Right ventricle myocardium superior (tissue), 1 donor: ENCODE measurements at regions not wholly inside any gene's neighbourhood (a gene's known extent, or its start where the extent isn't known, plus 50 kb on each side); places are given as distances from the start of the nearest gene placed in this dataset.
"Not testable (repeated sequence)": the region's sequence is repeated elsewhere in the genome, so short reads cannot be mapped to it uniquely, and the experiment has no call there.

Experiments used
- ATAC-seq: fragments of 200-7000 bp; cut with Tn5 transposase; one replicate; pipeline ENCODE4 v1.9.1; 2020; ENCODE audit warnings: mild to moderate bottlenecking; ENCODE audit not compliant: poor library complexity
- DNase-seq: peaks from one replicate; pipeline ENCODE4 v3.0.0-alpha.2; 2020
- intact Hi-C: fragments of 100-400 bp; cut with DNase I; formaldehyde crosslinking; loops from one replicate; pipeline ENCODE4 v1.11.2; 2022
- donor health status: DM: no; HTN: yes; CAD: no; lungs with severe emphysema.

GRCh38 chr5:110965773-110966581 lies 105.5 kb upstream of the TSLP start:
- DNase-seq = no peak
- no peak for ATAC-seq
- intact Hi-C loops = no loop called here

DNA sequence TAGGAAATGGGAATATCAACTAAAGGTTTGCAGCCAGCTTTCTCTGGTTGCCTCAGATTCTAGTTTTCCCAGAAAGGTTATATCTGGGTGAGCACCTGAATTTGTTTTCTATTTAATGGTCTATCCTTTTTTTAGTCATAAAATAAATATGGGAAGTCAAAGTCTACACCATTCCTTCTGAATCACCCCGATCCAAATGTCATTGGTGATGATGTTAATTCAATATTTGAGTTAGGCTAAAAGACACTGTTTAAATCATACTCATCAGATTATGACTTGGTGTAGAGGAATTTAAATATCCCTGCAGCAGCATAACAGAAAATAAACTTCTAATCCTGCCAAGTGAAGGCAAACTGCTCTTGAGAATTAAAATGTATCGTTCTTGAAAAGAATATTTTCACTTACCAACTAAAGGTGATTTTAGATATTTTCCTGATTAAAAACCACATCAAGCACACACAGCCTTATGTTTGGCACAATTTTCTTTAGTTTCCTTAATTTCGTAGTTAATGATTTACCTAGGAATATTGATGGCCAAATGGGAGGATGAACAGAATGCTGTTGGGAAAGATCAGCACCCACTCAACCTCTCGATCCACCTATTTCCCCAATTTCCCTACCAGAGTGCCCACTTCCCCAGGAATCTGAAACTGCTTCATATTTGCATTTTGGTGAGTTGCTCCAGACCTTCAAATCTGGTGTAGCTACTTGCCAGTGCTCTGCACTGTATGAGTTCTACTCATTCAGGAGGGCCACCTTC lies 103.1 kb upstream of the TSLP start:
- ATAC-seq (no peak), DNase-seq (no peak)
- intact Hi-C loops = no loop called here

DNA sequence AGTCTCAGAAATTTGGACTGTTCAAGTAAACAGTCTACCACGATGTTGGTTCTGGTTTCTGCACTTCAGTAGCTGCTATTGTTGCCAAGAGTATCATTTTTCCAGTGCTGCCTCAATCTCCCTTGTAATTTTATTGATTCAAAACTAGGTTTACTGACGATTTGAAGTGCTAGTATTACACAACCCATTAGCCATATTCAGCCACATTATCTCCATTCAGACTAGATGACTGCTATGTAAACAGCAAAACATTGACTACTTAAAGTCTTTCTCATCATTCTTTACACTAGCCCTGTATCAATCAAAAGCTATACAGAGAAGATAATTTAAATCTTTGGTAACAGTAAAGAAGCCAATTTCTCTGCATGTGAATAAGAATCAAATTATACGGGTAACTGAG lies 102.0 kb upstream of the TSLP start:
- DNase-seq = no peak
- intact Hi-C loops = no loop called here
- no peak for ATAC-seq

DNA sequence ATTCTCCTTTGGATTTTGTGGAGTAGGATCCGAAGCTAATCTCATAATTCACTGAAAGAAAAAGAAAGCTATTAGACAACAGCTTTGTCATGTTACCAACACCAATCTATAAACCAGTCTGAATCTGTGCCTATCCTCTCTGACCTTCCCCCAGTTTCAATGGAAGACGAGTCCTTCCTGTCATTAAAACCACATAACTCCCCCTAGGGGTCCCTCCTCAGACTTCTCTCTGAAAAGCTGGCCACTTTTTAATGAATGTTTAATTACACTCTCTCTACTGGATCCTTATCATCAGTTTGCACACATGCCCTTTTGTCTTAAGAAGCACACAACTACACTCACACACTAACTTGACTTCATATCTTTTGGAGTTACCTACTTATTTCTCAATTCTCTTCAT lies 98.0 kb upstream of the TSLP start:
- no peak for DNase-seq
- intact Hi-C loops = no loop called here
- ATAC-seq = no peak

DNA sequence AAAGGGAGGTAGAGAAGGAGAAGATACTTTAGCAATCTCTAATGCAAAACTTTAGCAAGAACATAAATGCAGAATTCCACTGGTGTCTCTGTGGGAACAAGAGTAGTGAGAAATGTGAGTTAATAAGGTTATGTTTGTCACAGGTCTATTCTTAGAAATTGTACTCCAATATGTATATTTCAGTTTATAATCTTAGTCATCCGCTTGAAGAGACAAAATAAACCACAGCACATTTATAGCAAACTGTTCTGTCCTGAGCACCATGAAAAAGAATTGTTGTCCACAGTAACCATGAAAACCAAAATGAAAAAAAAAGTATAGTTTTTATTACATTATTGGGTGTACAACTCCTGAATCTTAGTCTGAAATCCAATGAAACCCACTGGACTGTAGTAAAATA lies 93.6 kb upstream of the TSLP start:
- ATAC-seq (no peak), DNase-seq (no peak)
- intact Hi-C loops = no loop called here

DNA sequence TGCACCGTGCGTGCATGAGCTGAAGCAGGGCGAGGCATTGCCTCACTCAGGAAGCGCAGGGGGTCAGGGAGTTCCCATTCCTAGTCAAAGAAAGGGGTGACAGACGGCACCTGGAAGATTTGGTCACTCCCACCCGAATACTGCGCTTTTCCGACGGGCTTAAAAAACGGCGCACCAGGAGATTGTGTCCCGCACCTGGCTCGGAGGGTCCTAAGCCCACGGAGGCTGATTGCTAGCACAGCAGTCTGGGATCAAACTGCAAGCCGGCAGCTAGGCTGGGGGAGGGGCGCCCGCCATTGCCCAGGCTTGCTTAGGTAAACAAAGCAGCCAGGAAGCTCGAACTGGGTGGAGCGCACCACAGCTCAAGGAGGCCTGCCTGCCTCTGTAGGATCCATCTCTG lies 85.6 kb upstream of the TSLP start:
- DNase-seq, intact Hi-C loops, ATAC-seq: not testable (repeated sequence)

DNA sequence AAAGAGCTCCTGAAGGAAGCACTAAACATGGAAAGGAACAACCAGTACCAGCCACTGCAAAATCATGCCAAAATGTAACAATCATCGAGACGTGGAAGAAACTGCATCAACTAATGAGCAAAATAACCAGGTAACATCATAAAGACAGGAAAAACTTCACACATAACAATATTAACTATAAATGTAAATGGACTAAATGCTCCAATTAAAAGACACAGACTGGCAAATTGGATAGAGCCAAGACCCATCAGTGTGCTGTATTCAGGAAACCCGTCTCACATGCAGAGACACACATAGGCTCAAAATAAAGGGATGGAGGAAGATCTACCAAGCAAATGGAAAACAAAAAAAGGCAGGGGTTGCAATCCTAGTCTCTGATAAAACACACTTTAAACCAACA lies 83.9 kb upstream of the TSLP start:
- intact Hi-C loops, ATAC-seq, DNase-seq: not testable (repeated sequence)

- intact Hi-C loops = no loop called here
- ATAC-seq = no peak
- DNase-seq = no peak
These were observed 74.8 kb upstream of the TSLP start for GRCh38 chr5:110996742-110997141.

DNA sequence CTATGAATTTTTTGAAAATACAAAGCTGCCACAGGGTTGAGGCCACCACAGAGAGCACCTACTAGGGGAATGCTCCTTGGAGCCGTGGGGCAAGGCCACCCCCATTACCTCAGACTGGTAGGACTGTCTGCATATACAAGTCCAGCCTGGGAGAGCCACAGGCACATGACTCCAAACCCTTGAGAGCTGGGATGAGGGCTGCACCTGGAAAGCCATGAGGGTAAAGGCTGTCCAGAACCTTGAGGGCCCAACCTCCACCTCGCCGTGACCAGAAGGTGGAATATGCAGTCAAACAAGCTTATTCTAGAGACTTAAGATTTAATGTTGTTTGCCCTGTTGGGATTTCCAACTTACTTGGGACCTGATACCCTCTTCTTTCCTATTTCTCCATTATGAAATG lies 69.5 kb upstream of the TSLP start:
- ATAC-seq (no peak), DNase-seq (no peak)
- intact Hi-C loops = no loop called here

GRCh38 chr5:111003623-111004022 lies 67.9 kb upstream of the TSLP start:
- ATAC-seq (no peak), DNase-seq (no peak)
- intact Hi-C loops = no loop called here

DNA sequence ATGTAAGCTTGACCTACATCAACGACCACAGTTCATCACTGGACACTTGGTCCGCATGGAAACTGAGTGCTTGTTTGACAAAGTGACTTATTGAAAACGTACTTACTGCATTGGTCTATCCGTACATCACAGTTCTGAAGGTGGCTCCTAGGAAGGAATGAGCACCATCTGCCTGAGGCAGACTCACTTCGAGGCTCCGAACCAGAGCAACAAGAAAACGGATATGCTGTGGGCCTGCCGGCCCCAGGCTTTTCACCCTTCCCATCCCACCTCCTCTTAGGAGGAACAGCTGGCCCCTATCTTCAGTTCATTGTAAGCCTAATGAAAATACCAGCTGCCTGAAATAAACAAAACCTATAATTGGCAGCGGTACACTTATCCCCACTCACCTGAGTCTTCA lies 67.2 kb upstream of the TSLP start:
- DNase-seq = no peak
- no peak for ATAC-seq
- intact Hi-C loops = no loop called here

DNA sequence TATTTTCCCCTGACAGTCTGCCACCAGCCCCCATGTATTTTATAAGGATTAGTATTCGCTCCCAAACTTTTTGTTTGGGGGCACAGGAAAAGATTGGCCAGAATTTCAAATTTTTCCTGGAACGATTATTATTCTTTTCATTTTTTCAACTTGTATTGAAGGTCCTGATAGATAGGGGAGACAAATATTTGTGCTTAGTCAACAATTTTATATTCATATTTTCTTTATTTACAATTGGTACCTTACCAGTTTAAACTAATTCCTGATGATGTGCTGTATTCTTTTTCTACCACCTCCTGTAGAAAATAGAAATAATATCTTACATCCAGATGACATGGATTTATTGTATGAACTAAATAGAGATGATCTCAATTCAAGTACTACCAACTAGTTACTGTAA lies 60.7 kb upstream of the TSLP start:
- DNase-seq (no peak), ATAC-seq (no peak)
- intact Hi-C loops = no loop called here

GRCh38 chr5:111013011-111013410 lies 58.5 kb upstream of the TSLP start:
- no peak for DNase-seq
- intact Hi-C loops = no loop called here

DNA sequence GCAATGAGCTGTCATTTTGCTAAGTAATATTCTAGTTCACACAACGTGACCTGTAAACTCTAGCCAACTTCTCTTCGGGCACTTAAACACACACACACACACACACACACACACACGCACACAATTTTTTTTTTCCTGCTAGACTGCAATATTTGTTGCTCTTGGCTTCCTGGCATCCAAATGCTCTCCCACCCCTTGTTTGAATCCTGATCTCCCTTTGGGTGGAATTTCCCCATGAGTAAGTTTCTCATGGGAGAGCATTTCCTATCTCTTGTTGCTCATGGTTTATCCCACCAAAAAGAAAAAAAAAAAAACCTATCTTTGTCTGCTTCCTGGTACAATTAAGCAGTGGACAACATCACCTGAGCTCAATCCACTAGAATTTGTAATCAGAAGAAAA lies 54.7 kb upstream of the TSLP start:
- ATAC-seq = no peak
- intact Hi-C loops = no loop called here

More at GRCh38 chr5:111013011-111013410, 58.5 kb upstream of the TSLP start:
- ATAC-seq = no peak

GRCh38 chr5:111017731-111018130 lies 53.8 kb upstream of the TSLP start:
- DNase-seq = no peak
- ATAC-seq = no peak
- intact Hi-C loops = no loop called here

More for the DNA sequence above, 54.7 kb upstream of the TSLP start:
- DNase-seq = no peak
